Middle frontal gyrus (tissue), 1 donor: ENCODE measurements at regions not wholly inside any gene's neighbourhood (a gene's known extent, or its start where the extent isn't known, plus 50 kb on each side); places are given as distances from the start of the nearest gene placed in this dataset.
A peak's percentile ranks its signal among the peaks of the same experiment; 100 is the strongest.

Experiments used
- DNase-seq: peaks from one replicate; pipeline ENCODE4 v3.0.0-alpha.2; 2015; ENCODE audit warnings: low spot score; ENCODE audit errors: extremely low spot score

DNA sequence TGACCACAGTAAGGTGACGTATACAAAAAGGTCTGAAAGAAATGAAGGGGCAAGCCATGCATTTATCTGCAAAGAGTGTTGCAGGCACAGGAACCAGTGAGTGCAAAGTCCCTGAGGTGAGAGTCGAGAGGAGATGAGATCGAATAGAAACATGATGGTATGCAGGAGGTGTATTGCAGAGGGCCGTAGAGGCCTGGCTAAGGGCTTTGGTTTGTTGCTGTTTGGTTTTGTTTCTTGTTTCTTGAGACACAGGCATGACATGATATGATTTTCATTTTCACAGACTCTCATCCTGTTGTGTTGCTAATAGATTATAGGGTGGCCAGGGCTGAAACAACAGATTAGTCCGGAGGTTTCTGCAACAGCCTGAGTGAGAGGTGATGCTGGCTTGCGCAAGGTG lies 80.4 kb downstream of the HSPH1 start:
- DNase-seq, result no peak

DNA sequence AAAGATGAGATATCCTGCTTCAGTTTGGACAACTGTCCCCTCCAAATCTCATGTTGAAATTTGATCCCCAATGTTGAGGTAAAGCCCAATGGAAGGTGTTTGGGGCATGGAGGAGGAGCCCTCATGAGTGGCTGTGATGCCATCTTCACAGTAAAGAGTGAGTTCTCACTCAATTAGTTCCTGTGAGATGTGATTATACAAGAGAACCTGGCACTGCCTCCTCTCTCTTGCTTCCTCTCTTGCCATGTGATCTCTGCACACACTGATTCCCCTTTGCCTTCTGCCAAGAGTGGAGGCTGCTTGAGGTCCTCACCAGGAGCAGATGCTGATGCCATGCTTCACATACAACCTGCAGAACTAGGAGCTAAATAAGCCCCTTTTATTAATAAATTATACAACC lies 86.9 kb downstream of the HSPH1 start:
- no peak for DNase-seq

DNA sequence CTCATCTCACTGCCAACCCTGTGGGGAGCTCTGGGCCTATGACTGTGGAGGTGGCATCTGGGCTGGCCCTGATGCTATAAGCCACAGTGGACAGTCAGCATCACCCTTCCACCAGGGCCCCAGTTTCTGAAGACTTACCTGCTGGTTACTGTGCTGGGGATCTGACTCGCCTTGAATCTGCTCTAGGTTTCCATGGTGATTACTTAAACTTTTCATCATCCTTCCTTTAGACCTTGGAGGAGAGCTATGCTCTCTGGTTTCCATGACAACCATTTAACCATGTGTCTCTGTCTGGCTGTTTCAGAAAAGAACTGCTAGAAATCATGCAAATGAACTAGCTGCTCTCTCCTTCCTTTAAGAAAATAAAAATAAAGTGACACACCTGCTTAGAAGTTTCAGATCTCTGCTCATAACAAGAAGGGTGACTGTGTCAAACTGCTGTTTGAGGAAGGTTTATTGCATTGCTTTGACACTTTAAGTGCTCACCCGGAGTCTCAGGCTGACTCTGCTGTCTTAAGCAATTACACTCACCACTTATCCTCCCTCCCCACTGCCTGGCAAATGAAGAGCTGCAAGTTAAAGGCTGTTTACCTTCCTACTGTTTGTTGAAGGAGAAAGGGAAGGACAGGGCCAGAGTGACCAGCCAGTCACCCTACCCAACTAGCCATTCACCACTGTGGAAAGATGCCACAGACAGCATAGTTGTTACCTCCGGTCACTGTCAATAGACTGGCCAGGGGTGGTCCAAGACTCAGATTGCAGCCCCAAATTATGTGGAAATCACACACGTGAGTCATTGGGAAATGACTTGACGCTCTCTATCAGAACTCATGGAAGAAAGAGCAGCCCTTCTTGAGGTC lies 87.6 kb downstream of the HSPH1 start:
- peak; percentile 67 for DNase-seq

DNA sequence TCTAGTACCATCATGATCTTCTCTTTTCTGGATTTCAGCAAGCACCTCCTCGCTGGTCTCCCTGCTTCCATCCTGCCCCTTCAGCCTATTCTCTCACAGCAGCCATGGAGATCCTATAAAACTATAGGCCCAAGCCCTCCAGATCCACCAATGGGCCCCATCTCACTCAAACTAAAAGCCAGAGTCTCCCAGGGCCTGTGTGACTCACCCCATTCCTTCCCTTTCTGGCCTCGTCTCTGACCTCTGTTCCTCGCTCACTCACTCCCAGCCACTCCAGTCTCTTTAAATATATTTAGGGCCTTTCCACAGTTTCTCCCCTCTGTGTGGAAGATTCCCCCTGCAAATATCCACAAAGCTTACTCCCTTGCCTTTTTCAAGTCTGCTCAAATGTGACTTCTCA lies 89.7 kb downstream of the HSPH1 start:
- DNase-seq, result no peak

DNA sequence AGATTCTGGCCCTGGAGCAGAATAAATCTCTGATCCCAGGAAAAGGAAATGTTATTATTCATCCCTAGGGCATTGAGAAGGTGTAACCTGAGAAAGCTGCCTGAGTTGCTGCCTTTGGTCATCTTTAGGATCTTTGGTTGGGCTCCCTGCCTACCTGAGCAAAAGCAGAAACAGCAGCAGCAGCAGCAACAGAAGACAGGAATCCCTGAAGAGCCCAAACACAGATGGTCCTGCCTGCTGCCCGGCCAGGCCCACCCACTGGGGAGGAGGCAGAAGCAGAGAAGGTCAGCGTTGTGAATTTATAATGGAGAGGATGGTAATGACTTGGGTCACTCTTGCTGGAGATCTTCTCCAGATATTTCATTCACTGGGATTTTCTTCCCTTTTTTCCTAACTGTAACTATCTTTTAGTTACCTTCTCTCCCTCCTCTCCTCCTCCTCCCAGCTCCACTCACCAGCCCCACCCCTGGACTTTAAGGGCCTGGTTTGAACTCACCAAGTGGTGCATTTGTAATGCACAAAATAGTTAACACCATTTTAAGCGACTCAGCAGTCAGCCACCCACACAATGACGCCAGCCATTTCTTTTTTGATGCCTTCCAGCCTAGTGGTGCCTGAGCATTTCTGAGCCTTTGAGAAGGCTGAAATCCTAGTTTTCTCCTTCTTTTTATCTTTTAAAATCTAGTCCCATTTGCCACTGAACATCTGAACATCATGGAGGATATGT lies 91.7 kb downstream of the HSPH1 start:
- DNase-seq, result no peak

DNA sequence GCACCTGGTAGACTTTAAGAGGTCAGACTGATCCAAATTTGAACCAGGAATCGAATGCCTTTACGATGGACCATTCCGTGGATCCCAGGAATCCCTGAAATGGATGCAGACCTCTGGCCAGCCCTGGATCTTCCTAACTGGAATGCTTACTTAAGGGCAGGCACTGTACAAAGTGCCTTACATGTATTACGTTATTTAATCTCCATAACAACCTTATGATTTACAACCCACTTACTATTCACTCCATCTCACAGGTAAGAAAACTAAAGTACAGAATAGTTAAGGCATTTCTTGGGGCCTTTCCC lies 93.6 kb downstream of the HSPH1 start:
- DNase-seq, result no peak

DNA sequence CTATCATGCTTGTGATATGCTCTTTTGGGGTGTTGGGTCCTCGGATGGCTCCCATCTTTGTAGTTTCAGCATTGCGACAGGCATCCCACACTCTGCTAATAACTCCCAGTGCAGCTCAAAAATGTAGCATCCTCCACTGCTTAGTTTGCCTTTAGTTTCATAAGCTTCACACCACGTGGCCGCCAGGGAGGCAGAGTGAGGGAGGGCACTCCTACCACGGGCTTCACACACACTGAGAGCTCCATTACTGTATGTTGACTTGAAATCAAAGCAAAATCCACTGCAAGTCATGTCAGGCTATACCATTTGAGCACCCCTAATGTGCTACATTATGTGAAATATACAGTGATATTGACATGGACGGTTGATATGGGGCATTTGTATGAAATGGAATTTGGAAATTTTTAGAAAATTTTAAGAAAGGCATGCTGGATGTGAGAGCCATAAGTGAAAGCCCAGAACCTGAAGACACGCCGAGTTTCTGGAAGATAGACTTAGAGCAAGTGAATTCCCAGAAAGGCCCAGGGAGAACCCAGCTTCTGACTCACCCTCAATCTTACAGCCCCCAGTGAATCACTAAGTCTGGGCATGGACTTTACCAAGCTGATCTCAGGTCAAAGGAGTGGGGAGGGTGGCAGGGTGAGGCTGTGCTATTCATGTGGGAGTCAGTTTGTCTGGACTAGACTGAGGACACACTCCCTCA lies 94.1 kb downstream of the HSPH1 start:
- no peak for DNase-seq

DNA sequence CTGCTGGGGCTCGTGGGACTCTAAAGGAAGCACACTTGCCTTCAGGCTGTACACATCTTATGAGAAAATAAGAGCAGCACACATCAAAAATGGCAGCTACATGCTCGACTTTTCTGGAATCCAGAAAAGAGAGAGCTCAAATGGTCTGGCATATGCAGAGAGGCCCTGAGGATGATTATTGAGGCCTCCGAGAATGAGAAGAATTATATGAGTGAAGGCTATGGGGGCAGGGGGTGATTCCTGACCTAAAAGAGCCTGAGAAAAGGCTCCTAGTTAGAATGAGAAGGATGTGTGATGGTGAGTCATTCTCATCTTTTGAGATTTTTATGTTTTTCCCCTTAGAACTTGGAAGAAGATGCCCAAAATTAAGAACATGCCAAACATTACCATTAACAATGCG lies 97.1 kb downstream of the HSPH1 start:
- no peak for DNase-seq

DNA sequence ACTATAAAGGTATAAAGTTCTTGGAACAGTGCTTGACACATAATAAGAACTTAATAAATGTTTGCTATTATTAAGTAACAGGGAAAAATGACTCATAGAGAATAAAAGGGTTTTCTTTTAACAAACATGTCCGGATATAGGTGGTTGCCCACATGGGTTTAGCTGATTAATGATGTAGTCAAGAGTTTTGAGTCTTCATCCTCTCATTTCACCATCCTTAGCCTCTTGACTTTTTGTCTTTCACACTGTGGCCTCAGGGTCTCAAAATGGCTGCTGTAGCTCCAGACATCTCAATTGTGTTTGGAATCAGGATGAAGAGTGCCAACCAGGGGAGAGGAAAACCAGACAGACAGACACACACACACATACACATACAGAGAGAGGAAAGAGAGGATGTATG lies 97.9 kb downstream of the HSPH1 start:
- no peak for DNase-seq

DNA sequence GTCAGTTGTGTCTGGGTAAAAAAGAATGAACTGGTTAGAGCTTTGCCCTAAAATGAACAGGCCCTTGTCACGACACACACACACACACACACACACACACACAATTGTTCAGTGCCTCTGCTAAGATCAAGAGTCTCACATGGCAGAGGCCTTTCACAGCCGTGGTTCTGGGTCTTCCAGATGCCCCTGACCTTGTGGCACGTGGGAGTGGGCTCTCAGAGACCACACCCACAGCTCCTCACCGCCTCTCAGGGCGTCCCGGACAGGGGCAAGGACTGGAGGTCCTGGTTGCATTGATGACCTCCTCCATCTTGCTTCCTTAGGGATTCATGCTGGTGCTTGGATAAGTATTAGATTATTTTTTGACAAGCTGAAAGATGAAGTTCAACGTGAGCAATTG lies 101.0 kb downstream of the HSPH1 start:
- no peak for DNase-seq

DNA sequence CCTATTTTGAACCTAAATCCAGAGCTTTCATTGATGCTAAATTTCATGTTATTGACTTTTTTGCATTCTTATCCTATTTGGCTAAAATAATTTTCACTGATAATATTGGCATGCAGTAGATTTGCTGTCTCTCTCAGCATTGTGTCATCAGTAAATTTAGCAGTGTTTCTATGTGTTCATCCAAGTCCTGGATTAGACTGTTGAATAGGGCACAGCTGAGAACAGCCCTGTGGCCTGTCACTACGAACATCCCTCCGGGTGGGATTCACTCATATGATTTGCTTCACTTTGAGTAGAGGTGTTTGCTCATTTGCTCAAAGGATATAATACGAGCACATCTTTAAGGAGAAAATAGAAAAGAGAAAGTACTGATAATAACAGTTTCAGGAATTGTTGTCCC lies 101.5 kb downstream of the HSPH1 start:
- no peak for DNase-seq

DNA sequence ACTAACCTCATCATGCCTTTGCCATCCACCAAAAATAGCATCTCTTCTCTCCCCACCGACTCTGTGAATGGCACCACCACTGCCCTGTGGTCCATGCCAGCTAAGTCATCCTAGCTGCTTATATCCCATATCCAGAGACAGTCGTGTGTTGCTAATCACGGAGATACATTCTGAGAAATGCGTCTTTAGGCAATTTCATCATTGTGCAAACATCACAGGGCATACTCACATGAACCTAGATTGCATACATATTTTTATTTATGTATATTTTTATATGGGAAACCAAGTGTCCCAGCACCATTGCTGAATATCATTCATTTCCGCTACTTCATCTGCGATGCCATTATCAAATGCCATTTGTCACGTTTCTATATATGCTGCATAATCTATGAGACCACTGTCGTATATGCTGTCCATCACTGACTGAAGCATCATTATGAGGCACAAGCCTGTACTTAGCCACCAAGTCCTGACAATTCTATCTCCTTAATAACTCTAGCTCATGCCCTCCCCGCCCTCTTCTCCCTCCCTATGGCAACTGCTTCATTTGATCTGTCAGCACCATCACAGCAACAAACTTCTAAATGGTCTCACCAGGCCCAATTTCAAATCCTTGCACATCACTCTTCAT lies 104.2 kb downstream of the HSPH1 start:
- no peak for DNase-seq

DNA sequence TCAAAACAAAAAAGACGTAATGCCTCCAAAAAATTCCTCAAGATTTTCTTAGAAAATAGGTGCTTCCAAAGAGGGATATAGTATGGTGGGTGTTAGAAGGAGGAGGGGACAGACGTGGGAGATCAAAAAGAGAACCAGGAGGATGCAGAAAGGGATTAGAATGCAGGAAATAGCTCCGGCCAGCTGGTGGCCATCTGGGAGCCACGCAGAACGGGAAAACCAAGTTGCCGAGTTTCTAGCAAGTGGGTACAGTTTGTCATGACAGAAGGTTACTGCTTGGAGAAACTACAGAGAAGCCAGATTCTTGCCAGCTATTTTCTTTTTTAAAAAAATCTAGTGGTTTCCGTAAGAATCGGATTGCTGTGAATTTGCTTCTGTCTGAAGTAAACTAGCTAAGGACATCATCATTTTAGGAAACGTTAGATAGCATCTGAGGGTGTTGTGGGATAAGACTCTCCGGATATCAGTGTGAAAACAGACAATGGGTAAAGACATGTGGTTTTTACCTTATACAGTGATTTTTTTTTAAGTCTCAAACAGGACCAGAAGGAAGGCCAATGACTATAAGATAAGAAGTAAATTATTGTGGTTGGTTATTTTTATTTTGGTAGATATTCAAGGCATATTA lies 104.9 kb downstream of the HSPH1 start:
- DNase-seq, result no peak

DNA sequence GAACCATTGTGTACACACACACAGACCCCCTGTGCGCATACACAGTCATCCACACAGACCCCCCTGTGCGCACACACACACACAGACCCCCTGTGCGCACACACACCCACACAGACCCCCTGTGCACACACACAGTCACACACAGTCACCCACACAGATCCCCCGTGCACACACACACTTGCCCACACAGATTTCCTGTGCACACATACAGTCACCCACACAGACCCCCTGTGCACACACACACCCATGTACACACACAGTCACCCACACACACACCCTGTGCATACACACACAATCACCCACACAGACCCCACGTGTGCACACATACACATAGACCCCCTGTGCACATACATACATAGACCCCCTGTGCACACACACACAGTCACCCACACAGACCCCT lies 106.1 kb downstream of the HSPH1 start:
- no peak for DNase-seq

DNA sequence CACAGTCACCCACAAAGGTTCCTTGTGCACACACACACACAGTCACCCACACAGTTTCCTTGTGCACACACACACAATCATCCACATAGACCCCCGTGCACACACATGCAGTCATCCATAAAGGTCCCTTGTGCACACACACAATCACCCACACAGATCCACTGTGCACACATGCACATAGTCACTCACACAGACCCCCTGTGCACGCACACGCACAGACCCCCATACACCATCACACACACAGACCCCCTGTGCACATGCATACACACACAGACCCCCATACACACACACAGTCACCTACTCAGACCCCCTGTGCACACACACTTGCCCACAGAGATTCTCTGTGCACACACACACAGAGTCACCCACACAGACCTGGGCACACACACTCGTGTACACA lies 107.1 kb downstream of the HSPH1 start:
- no peak for DNase-seq

DNA sequence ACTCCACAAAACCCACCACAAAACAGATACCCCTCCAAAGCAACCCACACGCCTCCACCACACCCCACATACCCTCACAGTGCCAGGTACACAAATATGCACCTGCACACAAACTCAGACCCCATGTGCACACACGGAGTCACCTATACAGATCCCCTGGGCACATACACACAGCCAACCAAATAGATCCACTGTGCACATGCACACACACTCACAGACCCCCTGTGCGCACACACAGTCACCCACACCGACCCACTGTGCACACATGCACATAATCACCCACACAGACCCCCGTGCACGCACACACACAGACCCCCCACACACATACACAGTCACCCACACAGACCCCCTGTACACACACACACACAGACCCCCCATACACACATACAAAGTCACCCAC lies 107.8 kb downstream of the HSPH1 start:
- DNase-seq, result no peak

DNA sequence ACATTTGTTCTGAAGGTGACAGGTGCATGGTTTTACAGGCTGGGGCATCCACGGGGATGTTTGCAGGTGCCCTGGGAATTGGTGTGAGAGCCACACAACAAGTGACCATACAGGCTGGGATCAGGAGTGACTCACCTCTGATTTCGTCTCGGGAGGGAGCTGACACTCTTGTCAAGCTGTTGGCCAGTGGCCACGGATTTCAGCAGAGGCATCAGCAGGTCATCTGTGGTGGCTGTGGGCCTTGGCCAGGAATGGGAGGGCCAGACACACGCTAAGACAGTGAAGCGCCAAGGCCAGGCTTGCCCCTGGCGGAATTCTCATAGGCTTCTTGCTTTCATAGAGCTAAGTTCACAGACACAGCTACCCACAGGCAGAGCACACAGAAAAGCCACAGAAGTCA lies 108.6 kb downstream of the HSPH1 start:
- DNase-seq, result no peak

DNA sequence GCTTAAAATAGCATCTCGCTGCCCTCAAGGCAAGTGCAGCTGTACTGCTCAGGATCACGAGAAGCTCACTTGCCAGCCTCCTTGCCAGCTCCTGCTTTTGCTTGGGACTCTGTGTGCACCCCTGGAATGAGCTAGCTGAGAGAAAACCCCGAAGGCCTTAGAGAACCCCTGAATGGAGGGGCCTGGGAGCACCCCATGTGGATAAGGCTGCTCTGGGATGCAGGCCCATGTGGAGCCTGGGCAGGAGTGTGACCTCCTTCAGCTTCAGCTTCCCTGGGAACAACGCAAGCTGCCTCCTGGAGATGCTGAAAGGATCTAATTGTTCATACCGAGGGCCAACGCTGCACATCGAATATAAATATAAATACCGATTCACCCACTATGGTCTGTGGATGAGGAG lies 109.2 kb downstream of the HSPH1 start:
- no peak for DNase-seq

DNA sequence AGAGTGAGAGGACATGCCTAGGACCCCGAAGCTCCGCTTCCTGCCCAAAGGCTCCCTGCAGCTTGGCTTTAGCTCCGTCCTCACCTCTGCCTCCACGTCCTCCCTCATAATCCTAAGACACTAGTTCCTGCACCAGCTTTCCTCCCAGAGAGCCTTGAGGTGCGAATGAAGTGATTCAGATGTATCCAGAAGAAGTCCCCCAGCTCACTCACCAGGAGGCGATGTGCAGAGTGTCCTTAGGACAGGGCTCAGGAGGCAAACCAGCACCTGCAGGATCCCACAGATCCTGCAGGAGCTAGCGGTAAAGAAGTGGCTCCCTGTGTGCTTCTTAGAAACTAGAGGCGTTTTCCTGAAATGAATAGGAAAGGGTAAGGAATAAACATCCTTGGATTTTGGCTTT lies 109.7 kb downstream of the HSPH1 start:
- DNase-seq, result no peak

DNA sequence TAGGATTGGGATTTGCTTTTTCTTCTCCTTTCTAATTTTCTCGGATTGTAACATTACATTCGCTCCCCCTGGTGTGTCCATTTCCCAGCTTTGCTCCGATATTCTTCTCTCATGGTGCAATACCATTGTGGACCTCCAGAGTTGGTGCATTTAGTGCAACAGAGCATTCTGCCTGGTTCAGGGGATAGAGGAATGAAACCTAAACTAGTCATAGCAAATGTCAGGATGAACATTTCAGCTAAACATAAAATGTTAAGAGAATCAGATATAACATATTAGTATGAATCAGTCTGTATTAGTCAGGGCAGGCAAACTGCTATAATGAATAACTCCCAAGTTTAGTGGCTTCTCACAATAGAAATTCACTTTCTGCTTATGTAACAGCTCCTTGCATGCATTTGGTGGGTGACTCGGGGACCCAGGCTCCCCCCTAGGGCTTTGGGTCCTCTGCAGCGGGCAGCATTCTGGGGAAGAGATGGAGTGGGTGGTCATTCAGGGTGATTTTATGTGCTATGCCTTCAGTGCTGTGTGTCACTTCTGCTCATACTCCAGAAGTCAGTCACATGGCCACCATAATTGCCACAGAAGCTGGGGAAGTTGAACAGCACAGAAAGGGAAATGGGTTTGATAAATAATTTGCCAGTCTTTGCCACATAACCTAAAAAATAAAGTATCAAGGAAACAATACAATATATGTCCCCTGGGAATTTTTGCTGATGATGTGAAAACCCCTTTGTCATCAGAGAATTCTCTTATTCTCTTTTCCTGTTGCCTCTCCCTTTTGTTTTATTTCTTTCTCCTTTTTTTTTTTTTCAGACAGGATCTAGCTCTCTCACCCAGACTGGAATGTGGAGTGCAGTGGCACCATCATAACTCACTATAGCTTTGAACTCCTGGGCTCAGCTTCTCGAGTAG lies 111.0 kb downstream of the HSPH1 start:
- DNase-seq, result no peak

DNA sequence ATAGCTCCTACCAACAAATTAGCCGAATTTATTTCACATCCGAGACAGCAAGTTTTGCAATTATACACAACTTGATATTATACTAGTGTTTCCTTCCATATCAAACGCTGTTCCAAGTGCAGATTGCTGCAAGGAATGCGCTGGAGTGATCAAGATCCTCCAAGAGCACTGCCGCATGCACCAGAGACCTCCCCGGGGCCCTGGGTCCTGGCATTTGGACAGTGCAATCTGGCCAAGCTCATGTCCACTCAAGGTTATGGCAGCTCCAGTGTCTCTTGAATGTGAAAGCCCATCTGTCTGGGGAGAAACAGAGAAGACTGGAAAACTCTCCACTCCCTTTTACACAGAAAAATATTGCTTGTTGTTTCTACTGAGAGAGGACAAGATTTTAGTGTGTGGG lies 111.9 kb downstream of the HSPH1 start:
- no peak for DNase-seq
